HepG2 (cell line): ENCODE measurements at regions not wholly inside any gene's neighbourhood (a gene's known extent, or its start where the extent isn't known, plus 50 kb on each side); places are given as distances from the start of the nearest gene placed in this dataset.

ENCODE experiments used
- DDIT3 ChIP-seq: sonication (generic); formaldehyde crosslinking; IDR thresholded peaks from 2 replicates; pipeline ENCODE4 v1.4.0; 2020; ENCODE audit warnings: mild to moderate bottlenecking, missing genetic modification reagents
- FOXK1 ChIP-seq: sonication (generic); formaldehyde crosslinking; IDR thresholded peaks from 2 replicates; pipeline ENCODE4 v1.4.0; 2020; ENCODE audit warnings: low read depth, missing genetic modification reagents, borderline replicate concordance
- KDM1A ChIP-seq: IDR thresholded peaks from 2 replicates; pipeline ENCODE4 v1.6.1; 2016; ENCODE audit warnings: missing compliant biosample characterization
- NFRKB ChIP-seq: fragments of 450-650 bp; IDR thresholded peaks from 2 replicates; pipeline ENCODE4 v1.6.1; 2017
- RAD21 ChIP-seq: fragments of 450-650 bp; formaldehyde crosslinking; IDR thresholded peaks from 2 replicates; pipeline ENCODE4 v1.5.0; 2020; ENCODE audit warnings: mild to moderate bottlenecking
- RFX5 ChIP-seq: IDR thresholded peaks from 2 replicates; pipeline ENCODE4 v1.6.1; 2011; ENCODE audit warnings: low read depth, low read length, improper control_type of control experiment
- TP53 ChIP-seq: sonication (generic); formaldehyde crosslinking; conservative IDR thresholded peaks from 2 replicates; pipeline ENCODE4 v1.4.0; 2020; ENCODE audit warnings: missing genetic modification reagents
- ZNF282 ChIP-seq: fragments of 450-650 bp; IDR thresholded peaks from 2 replicates; pipeline ENCODE4 v1.6.1; 2018; ENCODE audit not compliant: partially characterized antibody
- ZNF317 ChIP-seq: sonication (generic); formaldehyde crosslinking; IDR thresholded peaks from 2 replicates; pipeline ENCODE4 v1.5.0; 2020; ENCODE audit warnings: mild to moderate bottlenecking, missing genetic modification reagents
- ZNF646 ChIP-seq: sonication (generic); formaldehyde crosslinking; IDR thresholded peaks from 2 replicates; pipeline ENCODE4 v1.9.0; 2021; ENCODE audit warnings: mild to moderate bottlenecking, missing genetic modification reagents

DNA sequence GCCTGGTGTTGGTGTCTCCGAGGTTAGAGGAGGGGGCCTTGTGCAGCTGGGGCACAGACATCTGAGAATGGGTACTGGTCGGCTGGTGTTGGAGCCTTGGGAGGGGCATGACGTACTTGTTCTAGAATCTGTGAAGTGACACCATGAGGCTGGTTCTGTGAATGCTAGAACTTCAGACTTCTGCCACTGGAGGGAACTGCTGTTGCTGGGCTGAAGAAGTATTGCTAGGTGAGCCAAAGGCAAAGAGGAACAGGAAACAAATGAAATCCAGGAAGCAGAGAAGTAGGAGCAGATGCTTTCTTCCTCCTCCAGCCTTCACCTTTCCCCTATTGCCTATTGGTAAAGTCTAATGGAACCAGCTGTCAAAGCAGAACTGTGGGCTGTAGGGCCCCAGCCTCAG, 120.9 kb upstream of the DDIT4L start:
- TF ChIP-seq RFX5 = no peak
- TF ChIP-seq KDM1A (CRISPR knock-in tag) = no peak
- TF ChIP-seq ZNF317 (CRISPR knock-in tag) = no peak
- no peak for TF ChIP-seq RAD21 (CRISPR knock-in tag)
- no peak for TF ChIP-seq TP53 (CRISPR knock-in tag)
- no peak for TF ChIP-seq FOXK1 (CRISPR knock-in tag)
- no peak for TF ChIP-seq ZNF646
- TF ChIP-seq ZNF282 = no peak
- no peak for TF ChIP-seq DDIT3
- TF ChIP-seq NFRKB = no peak
